Nephron (organoid): ENCODE measurements at regions not wholly inside any gene's neighbourhood (a gene's known extent, or its start where the extent isn't known, plus 50 kb on each side); places are given as distances from the start of the nearest gene placed in this dataset.

Source experiments
- H3K27ac Mint-ChIP-seq, 3 experiments: 2 replicates each; pipeline ENCODE4 v1.8.0; 2020; ENCODE audit warnings: mixed read lengths in 3 of 3, mild to moderate bottlenecking in 2 of 3, moderate library complexity in 1 of 3
- H3K27me3 Mint-ChIP-seq: 2 replicates; pipeline ENCODE4 v1.8.0; 2021; ENCODE audit warnings: low read depth, mild to moderate bottlenecking, moderate library complexity, mixed read lengths
- H3K36me3 Mint-ChIP-seq: 2 replicates; pipeline ENCODE4 v1.8.0; 2020; ENCODE audit warnings: low read depth, mixed read lengths
- H3K4me1 Mint-ChIP-seq: 2 replicates; pipeline ENCODE4 v1.8.0; 2020; ENCODE audit warnings: mixed read lengths
- H3K4me3 Mint-ChIP-seq, 3 experiments: 2 replicates each; pipeline ENCODE4 v1.8.0; 2020; ENCODE audit warnings: mild to moderate bottlenecking in 3 of 3, mixed read lengths in 3 of 3, moderate library complexity in 2 of 3
- H3K9me3 Mint-ChIP-seq: 2 replicates; pipeline ENCODE4 v1.8.0; 2020; ENCODE audit warnings: mixed read lengths
- CTCF ChIP-seq, 3 experiments: fragments of 200-600 bp; sonication (generic); IDR thresholded peaks; one replicate each; pipeline ENCODE4 v1.5.0; 2021; ENCODE audit warnings: antibody characterized with exemption in 3 of 3; ENCODE audit not compliant: unreplicated experiment in 3 of 3

GRCh38 chr11:42049650-42050049, 590.2 kb upstream of the LRRC4C start:
- no peak overlapping the region for H3K27ac Mint-ChIP-seq
- peaks cover 9% of the 10 kb centered on the region for H3K4me1 Mint-ChIP-seq
- H3K9me3 Mint-ChIP-seq: no peaks in the 10 kb centered on the region
- H3K36me3 Mint-ChIP-seq: no peaks in the 10 kb centered on the region
- no peak for TF ChIP-seq CTCF (IDR thresholded peaks at IDR 0.05; ENCODE audit: unreplicated experiment in 3 of 3)
- peaks cover 5% of the 10 kb centered on the region for H3K27me3 Mint-ChIP-seq
- no peak overlapping the region for H3K4me3 Mint-ChIP-seq

- no peak for TF ChIP-seq CTCF (IDR thresholded peaks at IDR 0.05; ENCODE audit: unreplicated experiment in 3 of 3)
- H3K27ac Mint-ChIP-seq: no peak overlapping the region
- no peak overlapping the region for H3K4me3 Mint-ChIP-seq
- no peaks in the 10 kb centered on the region for H3K4me1 Mint-ChIP-seq
- no peaks in the 10 kb centered on the region for H3K36me3 Mint-ChIP-seq
- H3K9me3 Mint-ChIP-seq: no peaks in the 10 kb centered on the region
- no peaks in the 10 kb centered on the region for H3K27me3 Mint-ChIP-seq
Observed at GRCh38 chr11:42054351-42054900, 595.0 kb upstream of the LRRC4C start.

GRCh38 chr11:42055606-42056005, 596.2 kb upstream of the LRRC4C start:
- Mint-ChIP-seq H3K9me3 (no peaks in the 10 kb centered on the region), H3K27ac (no peak overlapping the region), H3K4me3 (no peak overlapping the region), H3K27me3 (no peaks in the 10 kb centered on the region), H3K36me3 (no peaks in the 10 kb centered on the region), H3K4me1 (no peaks in the 10 kb centered on the region)
- no peak for TF ChIP-seq CTCF (IDR thresholded peaks at IDR 0.05; ENCODE audit: unreplicated experiment in 3 of 3)

GRCh38 chr11:42058794-42059193, 599.3 kb upstream of the LRRC4C start:
- H3K36me3 Mint-ChIP-seq: no peaks in the 10 kb centered on the region
- H3K9me3 Mint-ChIP-seq: no peaks in the 10 kb centered on the region
- H3K27ac Mint-ChIP-seq: no peak overlapping the region
- H3K4me3 Mint-ChIP-seq: no peak overlapping the region
- H3K27me3 Mint-ChIP-seq: no peaks in the 10 kb centered on the region
- no peaks in the 10 kb centered on the region for H3K4me1 Mint-ChIP-seq
- TF ChIP-seq CTCF (IDR thresholded peaks at IDR 0.05; ENCODE audit: unreplicated experiment in 3 of 3): no peak

GRCh38 chr11:42065199-42065598, 605.7 kb upstream of the LRRC4C start:
- H3K4me3 Mint-ChIP-seq: no peak overlapping the region
- TF ChIP-seq CTCF (IDR thresholded peaks at IDR 0.05; ENCODE audit: unreplicated experiment in 3 of 3): no peak
- no peaks in the 10 kb centered on the region for H3K36me3 Mint-ChIP-seq
- H3K9me3 Mint-ChIP-seq: peaks cover 3% of the 10 kb centered on the region
- no peaks in the 10 kb centered on the region for H3K4me1 Mint-ChIP-seq
- H3K27ac Mint-ChIP-seq: no peak overlapping the region
- no peaks in the 10 kb centered on the region for H3K27me3 Mint-ChIP-seq

GRCh38 chr11:42066113-42066512, 606.7 kb upstream of the LRRC4C start:
- Mint-ChIP-seq H3K36me3 (no peaks in the 10 kb centered on the region), H3K27ac (no peak overlapping the region), H3K27me3 (no peaks in the 10 kb centered on the region), H3K4me3 (no peak overlapping the region), H3K9me3 (peaks cover 3% of the 10 kb centered on the region), H3K4me1 (no peaks in the 10 kb centered on the region)
- TF ChIP-seq CTCF (IDR thresholded peaks at IDR 0.05; ENCODE audit: unreplicated experiment in 3 of 3): no peak
